ENCODE measurements at regions not wholly inside any gene's neighbourhood (a gene's known extent, or its start where the extent isn't known, plus 50 kb on each side); places are given as distances from the start of the nearest gene placed in this dataset.

GRCh38 chr9:74115976-74116375, 381.2 kb upstream of the RORB start:
- no peak for TF ChIP-seq CTCF (IDR thresholded peaks at IDR 0.05; ENCODE audit: insufficient read depth, low read length)
- no peak overlapping the region for H3K4me3 ChIP-seq (ENCODE audit: low read depth, low read length)
- no peak for DNase-seq (ENCODE audit: low read depth)

- H3K4me3 ChIP-seq (ENCODE audit: low read depth, low read length) = no peak overlapping the region
- TF ChIP-seq CTCF (IDR thresholded peaks at IDR 0.05; ENCODE audit: insufficient read depth, low read length) = no peak
- no peak for DNase-seq (ENCODE audit: low read depth)
Measured at GRCh38 chr9:74117151-74117550, 380.0 kb upstream of the RORB start.

GRCh38 chr9:74117731-74118130, 379.4 kb upstream of the RORB start:
- DNase-seq (ENCODE audit: low read depth) = no peak
- H3K4me3 ChIP-seq (ENCODE audit: low read depth, low read length) = no peak overlapping the region
- TF ChIP-seq CTCF (IDR thresholded peaks at IDR 0.05; ENCODE audit: insufficient read depth, low read length) = no peak

GRCh38 chr9:74120061-74120460, 377.1 kb upstream of the RORB start:
- no peak for TF ChIP-seq CTCF (IDR thresholded peaks at IDR 0.05; ENCODE audit: insufficient read depth, low read length)
- DNase-seq (ENCODE audit: low read depth) = no peak
- H3K4me3 ChIP-seq (ENCODE audit: low read depth, low read length) = no peak overlapping the region

GRCh38 chr9:74120470-74120869, 376.7 kb upstream of the RORB start:
- H3K4me3 ChIP-seq (ENCODE audit: low read depth, low read length) = no peak overlapping the region
- no peak for TF ChIP-seq CTCF (IDR thresholded peaks at IDR 0.05; ENCODE audit: insufficient read depth, low read length)
- DNase-seq (ENCODE audit: low read depth) = no peak

GRCh38 chr9:74122216-74122615, 374.9 kb upstream of the RORB start:
- H3K4me3 ChIP-seq (ENCODE audit: low read depth, low read length) = no peak overlapping the region
- no peak for TF ChIP-seq CTCF (IDR thresholded peaks at IDR 0.05; ENCODE audit: insufficient read depth, low read length)
- no peak for DNase-seq (ENCODE audit: low read depth)

- no peak for DNase-seq (ENCODE audit: low read depth)
- H3K4me3 ChIP-seq (ENCODE audit: low read depth, low read length) = no peak overlapping the region
- TF ChIP-seq CTCF (IDR thresholded peaks at IDR 0.05; ENCODE audit: insufficient read depth, low read length) = no peak
Measured at GRCh38 chr9:74122661-74123060, 374.5 kb upstream of the RORB start.

Data from fibroblast of the aortic adventitia (primary cell).